Lung (tissue), 11 donors: ENCODE measurements at regions not wholly inside any gene's neighbourhood (a gene's known extent, or its start where the extent isn't known, plus 50 kb on each side); places are given as distances from the start of the nearest gene placed in this dataset.

Experiments
- ATAC-seq: fragments of 200-7000 bp; cut with Tn5 transposase; one replicate; pipeline ENCODE4 v1.9.1; 2020; ENCODE audit warnings: moderate number of reproducible peaks; ENCODE audit not compliant: insufficient read depth, low FRiP score
- DNase-seq, 3 donors: peaks; one replicate each; pipeline ENCODE4 v3.0.0-alpha.2; 2013 to 2017
- H3K27ac ChIP-seq, 2 donors: one replicate each; pipeline ENCODE4 v1.5.1; 2013; ENCODE audit warnings: mild to moderate bottlenecking in 2 of 2, moderate library complexity in 2 of 2, control low read depth in 1 of 2, inconsistent platforms in 1 of 2, low read depth in 1 of 2, low read length in 1 of 2
- H3K27me3 ChIP-seq, 3 donors: one replicate each; pipeline ENCODE4 v1.5.1; 2013; ENCODE audit warnings: low read length in 2 of 3; ENCODE audit not compliant: control insufficient read depth in 3 of 3, insufficient read depth in 3 of 3
- H3K36me3 ChIP-seq, 4 donors: one replicate each; pipeline ENCODE4 v1.5.1; 2013; ENCODE audit warnings: low read length in 4 of 4, mild to moderate bottlenecking in 1 of 4, moderate library complexity in 1 of 4; ENCODE audit not compliant: control insufficient read depth in 4 of 4, insufficient read depth in 4 of 4
- H3K4me1 ChIP-seq, 5 donors: one replicate each; pipeline ENCODE4 v1.5.1; 2013; ENCODE audit warnings: low read length in 5 of 5, mild to moderate bottlenecking in 2 of 5, moderate library complexity in 1 of 5; ENCODE audit not compliant: control insufficient read depth in 5 of 5, insufficient read depth in 5 of 5
- H3K4me3 ChIP-seq: one replicate; pipeline ENCODE4 v1.5.1; 2013; ENCODE audit warnings: mild to moderate bottlenecking, control low read depth, moderate library complexity
- H3K9ac ChIP-seq, 2 donors: one replicate each; pipeline ENCODE4 v1.5.1; 2013; ENCODE audit warnings: low read length in 2 of 2, control low read depth in 1 of 2; ENCODE audit not compliant: insufficient read depth in 1 of 2
- H3K9me3 ChIP-seq, 4 donors: one replicate each; pipeline ENCODE4 v1.5.1; 2013; ENCODE audit warnings: low read length in 3 of 4, mild to moderate bottlenecking in 1 of 4, moderate library complexity in 1 of 4; ENCODE audit not compliant: control insufficient read depth in 4 of 4, insufficient read depth in 3 of 4
- CTCF ChIP-seq: IDR thresholded peaks from 2 replicates; pipeline ENCODE4 v1.5.1; 2012; ENCODE audit warnings: mild to moderate bottlenecking; ENCODE audit errors: control extremely low read depth, extremely low read depth
- WGBS, 2 donors: extraction: QIAGEN DNeasy Blood & Tissue Kit; methylation state at CpG; one replicate each; pipeline ENCODE4 v1.1.7; 2013; 5-methylcytosine and 5-hydroxymethylcytosine counted together
- donor health status: control.
- donor health status: control.
- donor health status: Bipolar disorder and iron deficiency.
- donor health status: healthy.
- donor health status: DM: yes; HTN: yes; CAD: no.

GRCh38 chr6:19463250-19463649 is 373.9 kb upstream of the ID4 start:
- no peak for DNase-seq
- no peak for ATAC-seq
- H3K27ac ChIP-seq = no peak overlapping the region
- no peak overlapping the region for H3K9ac ChIP-seq
- no peak overlapping the region for H3K4me3 ChIP-seq
- TF ChIP-seq CTCF = no peak
- 70 to 77% methylated on average over 2 of the region's 2 CpGs for WGBS, 2 donors
- no peaks in the 10 kb centered on the region for H3K36me3 ChIP-seq
- H3K27me3 ChIP-seq = no peaks in the 10 kb centered on the region
- H3K9me3 ChIP-seq = no peaks in the 10 kb centered on the region
- peaks cover 0 to 13% (median 0%) of the 10 kb centered on the region in 5 donors for H3K4me1 ChIP-seq

- DNase-seq (no peak), ATAC-seq (no peak)
- 88 to 90% methylated on average over 5 of the region's 5 CpGs for WGBS, 2 donors
- Histone ChIP-seq H3K9ac (no peak overlapping the region), H3K27ac (no peak overlapping the region), H3K27me3 (no peaks in the 10 kb centered on the region), H3K9me3 (no peaks in the 10 kb centered on the region), H3K36me3 (no peaks in the 10 kb centered on the region), H3K4me3 (no peak overlapping the region), H3K4me1 (peaks cover 0 to 13% (median 0%) of the 10 kb centered on the region in 5 donors)
- TF ChIP-seq CTCF = no peak
These were observed 373.2 kb upstream of the ID4 start for GRCh38 chr6:19463925-19464324.

- DNase-seq = peak; percentile 23 to 53 (median 50)
These were observed 371.9 kb upstream of the ID4 start for GRCh38 chr6:19465256-19465655.

More at GRCh38 chr6:19465256-19465655, 371.9 kb upstream of the ID4 start:
- H3K9ac ChIP-seq = no peak overlapping the region
- H3K4me3 ChIP-seq = no peak overlapping the region
- WGBS, 2 donors = 37 to 49% methylated on average over 10 of the region's 10 CpGs
- no peak for ATAC-seq
- H3K27ac ChIP-seq = peak overlapping the region in 1 of 2 donors; percentile 59
- no peaks in the 10 kb centered on the region for H3K27me3 ChIP-seq
- no peak for TF ChIP-seq CTCF
- H3K36me3 ChIP-seq = no peaks in the 10 kb centered on the region
- peaks cover 0 to 13% (median 0%) of the 10 kb centered on the region in 5 donors for H3K4me1 ChIP-seq
- H3K9me3 ChIP-seq = no peaks in the 10 kb centered on the region
